ENCODE measurements at regions not wholly inside any gene's neighbourhood (a gene's known extent, or its start where the extent isn't known, plus 50 kb on each side); places are given as distances from the start of the nearest gene placed in this dataset.

- no peak for TF ChIP-seq CTCF (IDR thresholded peaks at IDR 0.05; ENCODE audit: poor library complexity)
- no peak for TF ChIP-seq EZH2 (IDR thresholded peaks at IDR 0.05; ENCODE audit: borderline replicate concordance)
Observed at GRCh38 chr11:79546351-79546750, 105.5 kb upstream of the TENM4 start.
